Left lung (tissue), 4 donors: ENCODE measurements at regions not wholly inside any gene's neighbourhood (a gene's known extent, or its start where the extent isn't known, plus 50 kb on each side); places are given as distances from the start of the nearest gene placed in this dataset.
A peak's percentile ranks its signal among the peaks of the same experiment; 100 is the strongest.

Source experiments
- ATAC-seq: fragments of 200-7000 bp; cut with Tn5 transposase; one replicate; pipeline ENCODE4 v1.9.1; 2020; ENCODE audit warnings: moderate library complexity
- DNase-seq, 4 donors: peaks; one replicate each; pipeline ENCODE4 v3.0.0-alpha.2; 2013 to 2020
- H3K27ac ChIP-seq, 2 donors: fragments of 200-600 bp; sonication (generic) in 1 of 2; one replicate each; pipeline versions ENCODE4 v1.5.0 to v1.8.0; 2020 to 2021
- H3K27me3 ChIP-seq, 2 donors: fragments of 200-600 bp; sonication (generic) in 1 of 2; one replicate each; pipeline versions ENCODE4 v1.5.0 to v1.8.0; 2020 to 2021
- H3K36me3 ChIP-seq, 2 donors: fragments of 200-600 bp; sonication (generic) in 1 of 2; one replicate each; pipeline versions ENCODE4 v1.5.0 to v1.8.0; 2020 to 2021
- H3K4me1 ChIP-seq, 2 donors: fragments of 200-600 bp; one replicate each; pipeline ENCODE4 v1.8.0; 2021
- H3K4me3 ChIP-seq, 2 donors: fragments of 200-600 bp; sonication (generic) in 1 of 2; one replicate each; pipeline versions ENCODE4 v1.5.0 to v1.8.0; 2020 to 2021; ENCODE audit warnings: mild to moderate bottlenecking in 1 of 2
- H3K9me3 ChIP-seq, 2 donors: fragments of 200-600 bp; sonication (generic) in 1 of 2; one replicate each; pipeline versions ENCODE4 v1.5.0 to v1.8.0; 2020 to 2021
- CTCF ChIP-seq, 2 donors: fragments of 200-600 bp; sonication (generic) in 1 of 2; IDR thresholded peaks; one replicate each; pipeline versions ENCODE4 v1.5.0 to v1.8.0; 2021; ENCODE audit warnings: antibody characterized with exemption in 2 of 2
- intact Hi-C, 2 donors: fragments of 100-400 bp; cut with DNase I; formaldehyde crosslinking; loops; one replicate each; pipeline versions ENCODE4 v1.11.2 to v1.14.2; 2022
- donor health status: DM: no; HTN: yes; CAD: no.
- donor health status: DM: no; HTN: no; CAD: no.

GRCh38 chr6:129943637-129944271 is 74.6 kb upstream of the L3MBTL3 start:
- no peak for TF ChIP-seq CTCF (IDR thresholded peaks at IDR 0.05)
- no peak for ATAC-seq
- Histone ChIP-seq H3K36me3 (no peaks in the 10 kb centered on the region), H3K9me3 (no peaks in the 10 kb centered on the region), H3K4me3 (no peak overlapping the region), H3K27me3 (no peaks in the 10 kb centered on the region), H3K4me1 (no peaks in the 10 kb centered on the region), H3K27ac (no peak overlapping the region)
- intact Hi-C loops = no loop called here
- DNase-seq = no peak

GRCh38 chr6:129940454-129941195 is 77.8 kb upstream of the L3MBTL3 start:
- TF ChIP-seq CTCF (IDR thresholded peaks at IDR 0.05) = no peak
- intact Hi-C loops = no loop called here
- ATAC-seq (no peak), DNase-seq (no peak)
- Histone ChIP-seq H3K36me3 (no peaks in the 10 kb centered on the region), H3K9me3 (no peaks in the 10 kb centered on the region), H3K4me3 (no peak overlapping the region), H3K4me1 (no peaks in the 10 kb centered on the region), H3K27me3 (peaks cover 0 to 8% of the 10 kb centered on the region in 2 donors), H3K27ac (no peak overlapping the region)

- ATAC-seq = no peak
- peaks cover 0 to 8% of the 10 kb centered on the region in 2 donors for H3K27me3 ChIP-seq
- no peaks in the 10 kb centered on the region for H3K9me3 ChIP-seq
- TF ChIP-seq CTCF (IDR thresholded peaks at IDR 0.05) = no peak
- no peak overlapping the region for H3K4me3 ChIP-seq
- DNase-seq = no peak
- intact Hi-C loops = no loop called here
- H3K4me1 ChIP-seq = no peaks in the 10 kb centered on the region
- no peaks in the 10 kb centered on the region for H3K36me3 ChIP-seq
- no peak overlapping the region for H3K27ac ChIP-seq
Observed at GRCh38 chr6:129938249-129939020, 77.3 kb upstream of the TMEM244 start.

- ATAC-seq (peak; percentile 81), DNase-seq (peak in 2 of 4 donors; percentile 20 to 42)
Observed at GRCh38 chr6:129936329-129937165, 75.4 kb upstream of the TMEM244 start.

More at GRCh38 chr6:129936329-129937165, 75.4 kb upstream of the TMEM244 start:
- intact Hi-C loops = no loop called here
- Histone ChIP-seq H3K4me1 (no peaks in the 10 kb centered on the region), H3K4me3 (no peak overlapping the region), H3K27ac (no peak overlapping the region), H3K36me3 (no peaks in the 10 kb centered on the region), H3K9me3 (no peaks in the 10 kb centered on the region), H3K27me3 (peaks cover 0 to 8% of the 10 kb centered on the region in 2 donors)
- peak; percentile 15 to 29 for TF ChIP-seq CTCF (IDR thresholded peaks at IDR 0.05)
